Nephron (organoid): ENCODE measurements at regions not wholly inside any gene's neighbourhood (a gene's known extent, or its start where the extent isn't known, plus 50 kb on each side); places are given as distances from the start of the nearest gene placed in this dataset.
A peak's percentile ranks its signal among the peaks of the same experiment; 100 is the strongest.

Experiments used
- H3K27ac Mint-ChIP-seq, 3 experiments: 2 replicates each; pipeline ENCODE4 v1.8.0; 2020; ENCODE audit warnings: mixed read lengths in 3 of 3, mild to moderate bottlenecking in 2 of 3, moderate library complexity in 1 of 3
- H3K27me3 Mint-ChIP-seq: 2 replicates; pipeline ENCODE4 v1.8.0; 2021; ENCODE audit warnings: low read depth, mild to moderate bottlenecking, moderate library complexity, mixed read lengths
- H3K36me3 Mint-ChIP-seq: 2 replicates; pipeline ENCODE4 v1.8.0; 2020; ENCODE audit warnings: low read depth, mixed read lengths
- H3K4me1 Mint-ChIP-seq: 2 replicates; pipeline ENCODE4 v1.8.0; 2020; ENCODE audit warnings: mixed read lengths
- H3K4me3 Mint-ChIP-seq, 3 experiments: 2 replicates each; pipeline ENCODE4 v1.8.0; 2020; ENCODE audit warnings: mild to moderate bottlenecking in 3 of 3, mixed read lengths in 3 of 3, moderate library complexity in 2 of 3
- H3K9me3 Mint-ChIP-seq: 2 replicates; pipeline ENCODE4 v1.8.0; 2020; ENCODE audit warnings: mixed read lengths
- CTCF ChIP-seq, 3 experiments: fragments of 200-600 bp; sonication (generic); IDR thresholded peaks; one replicate each; pipeline ENCODE4 v1.5.0; 2021; ENCODE audit warnings: antibody characterized with exemption in 3 of 3; ENCODE audit not compliant: unreplicated experiment in 3 of 3

GRCh38 chr9:18208166-18209059, 265.5 kb upstream of the ADAMTSL1 start:
- H3K36me3 Mint-ChIP-seq: no peaks in the 10 kb centered on the region
- H3K4me3 Mint-ChIP-seq: no peak overlapping the region
- peak; percentile 57 to 65 (median 63) for TF ChIP-seq CTCF (IDR thresholded peaks at IDR 0.05; ENCODE audit: unreplicated experiment in 3 of 3)
- peaks cover 4% of the 10 kb centered on the region for H3K4me1 Mint-ChIP-seq
- H3K27me3 Mint-ChIP-seq: peaks cover 14% of the 10 kb centered on the region
- no peaks in the 10 kb centered on the region for H3K9me3 Mint-ChIP-seq
- H3K27ac Mint-ChIP-seq: no peak overlapping the region

GRCh38 chr9:18215626-18216025, 258.3 kb upstream of the ADAMTSL1 start:
- H3K9me3 Mint-ChIP-seq: peaks cover 2% of the 10 kb centered on the region
- H3K27me3 Mint-ChIP-seq: peaks cover 7% of the 10 kb centered on the region
- H3K36me3 Mint-ChIP-seq: no peaks in the 10 kb centered on the region
- no peak for TF ChIP-seq CTCF (IDR thresholded peaks at IDR 0.05; ENCODE audit: unreplicated experiment in 3 of 3)
- peaks cover 4% of the 10 kb centered on the region for H3K4me1 Mint-ChIP-seq
- no peak overlapping the region for H3K27ac Mint-ChIP-seq
- no peak overlapping the region for H3K4me3 Mint-ChIP-seq

GRCh38 chr9:18216376-18216775, 257.6 kb upstream of the ADAMTSL1 start:
- Mint-ChIP-seq H3K9me3 (peaks cover 2% of the 10 kb centered on the region), H3K4me1 (peaks cover 4% of the 10 kb centered on the region), H3K36me3 (no peaks in the 10 kb centered on the region), H3K27ac (no peak overlapping the region), H3K4me3 (no peak overlapping the region), H3K27me3 (peaks cover 7% of the 10 kb centered on the region)
- TF ChIP-seq CTCF (IDR thresholded peaks at IDR 0.05; ENCODE audit: unreplicated experiment in 3 of 3): no peak

- no peak overlapping the region for H3K4me3 Mint-ChIP-seq
Observed at GRCh38 chr9:18228101-18228500, 245.9 kb upstream of the ADAMTSL1 start.

GRCh38 chr9:18229992-18230676, 243.8 kb upstream of the ADAMTSL1 start:
- H3K4me3 Mint-ChIP-seq: no peak overlapping the region
- no peaks in the 10 kb centered on the region for H3K36me3 Mint-ChIP-seq
- no peaks in the 10 kb centered on the region for H3K9me3 Mint-ChIP-seq
- no peak overlapping the region for H3K27ac Mint-ChIP-seq
- peak in 2 of 3 experiments; percentile 12 for TF ChIP-seq CTCF (IDR thresholded peaks at IDR 0.05; ENCODE audit: unreplicated experiment in 3 of 3)
- H3K27me3 Mint-ChIP-seq: peaks cover 22% of the 10 kb centered on the region
- no peaks in the 10 kb centered on the region for H3K4me1 Mint-ChIP-seq

More at GRCh38 chr9:18228101-18228500, 245.9 kb upstream of the ADAMTSL1 start:
- Mint-ChIP-seq H3K9me3 (no peaks in the 10 kb centered on the region), H3K36me3 (no peaks in the 10 kb centered on the region), H3K27ac (no peak overlapping the region), H3K4me1 (no peaks in the 10 kb centered on the region), H3K27me3 (peaks cover 26% of the 10 kb centered on the region)
- no peak for TF ChIP-seq CTCF (IDR thresholded peaks at IDR 0.05; ENCODE audit: unreplicated experiment in 3 of 3)
